HEK293T (cell line): ENCODE measurements at regions not wholly inside any gene's neighbourhood (a gene's known extent, or its start where the extent isn't known, plus 50 kb on each side); places are given as distances from the start of the nearest gene placed in this dataset.

ENCODE experiments used
- CTCF ChIA-PET: fragments of 350-600 bp; formaldehyde crosslinking; extraction: SDS; loops from one replicate; lab custom pipeline; 2021; ENCODE audit warnings: antibody characterized with exemption, inconsistent platforms; lab: Yijun Ruan, JAX
- POLR2A ChIA-PET: fragments of 350-600 bp; formaldehyde crosslinking; extraction: SDS; loops from one replicate; lab custom pipeline; 2020; ENCODE audit warnings: antibody characterized with exemption, inconsistent platforms; lab: Yijun Ruan, JAX
- DNase-seq: peaks from one replicate; pipeline ENCODE4 v3.0.0; 2012; ENCODE audit warnings: mixed read lengths; ENCODE audit errors: extremely low spot score
- ARNT ChIP-seq: fragments of 450-650 bp; IDR thresholded peaks from 2 replicates; pipeline ENCODE4 v1.6.1; 2017; ENCODE audit warnings: mild to moderate bottlenecking
- BHLHE40 ChIP-seq: fragments of 450-650 bp; IDR thresholded peaks from 2 replicates; pipeline ENCODE4 v1.6.1; 2016; ENCODE audit warnings: mild to moderate bottlenecking, moderate library complexity, borderline replicate concordance
- CTBP1 ChIP-seq: fragments of 450-650 bp; IDR thresholded peaks from 2 replicates; pipeline ENCODE4 v1.6.1; 2016; ENCODE audit warnings: borderline replicate concordance
- ELF4 ChIP-seq: fragments of 450-650 bp; IDR thresholded peaks from 2 replicates; pipeline ENCODE4 v1.6.1; 2017; ENCODE audit warnings: antibody characterized with exemption
- FOXA1 ChIP-seq: fragments of 450-650 bp; IDR thresholded peaks from 2 replicates; pipeline ENCODE4 v1.6.1; 2016; ENCODE audit warnings: mild to moderate bottlenecking
- FOXK2 ChIP-seq: fragments of 450-650 bp; IDR thresholded peaks from 2 replicates; pipeline ENCODE4 v1.6.1; 2016; ENCODE audit warnings: mild to moderate bottlenecking
- FOXM1 ChIP-seq: fragments of 450-650 bp; IDR thresholded peaks from 2 replicates; pipeline ENCODE4 v1.6.1; 2017; ENCODE audit warnings: mild to moderate bottlenecking, borderline replicate concordance
- HDGF ChIP-seq: fragments of 450-650 bp; IDR thresholded peaks from 2 replicates; pipeline ENCODE4 v1.6.1; 2017; ENCODE audit warnings: antibody characterized with exemption, borderline replicate concordance
- L3MBTL2 ChIP-seq: fragments of 450-650 bp; conservative IDR thresholded peaks from 2 replicates; pipeline ENCODE4 v1.6.1; 2016; ENCODE audit warnings: mild to moderate bottlenecking
- LEF1 ChIP-seq: fragments of 450-650 bp; IDR thresholded peaks from 2 replicates; pipeline ENCODE4 v1.6.1; 2017; ENCODE audit warnings: mild to moderate bottlenecking, borderline replicate concordance
- NFRKB ChIP-seq: fragments of 450-650 bp; IDR thresholded peaks from 2 replicates; pipeline ENCODE4 v1.6.1; 2016; ENCODE audit warnings: mild to moderate bottlenecking, moderate library complexity
- PKNOX1 ChIP-seq: fragments of 450-650 bp; IDR thresholded peaks from 2 replicates; pipeline ENCODE4 v1.6.1; 2016
- SP1 ChIP-seq: fragments of 450-650 bp; IDR thresholded peaks from 2 replicates; pipeline ENCODE4 v1.6.1; 2017
- SUZ12 ChIP-seq: fragments of 450-650 bp; IDR thresholded peaks from 2 replicates; pipeline ENCODE4 v1.6.1; 2016; ENCODE audit warnings: mild to moderate bottlenecking
- TARDBP ChIP-seq: fragments of 450-650 bp; IDR thresholded peaks from 2 replicates; pipeline ENCODE4 v1.6.1; 2016
- ZNF384 ChIP-seq: fragments of 450-650 bp; IDR thresholded peaks from 2 replicates; pipeline ENCODE4 v1.6.1; 2016

GRCh38 chr2:57093020-57093419 is 909.2 kb downstream of the CCDC85A start:
- no peak for DNase-seq
- POLR2A ChIA-PET: no interaction called here
- TF ChIP-seq FOXM1 (no peak), SP1 (no peak), ELF4 (no peak), FOXK2 (no peak), CTBP1 (no peak), FOXA1 (no peak), LEF1 (no peak), ZNF384 (no peak)
- CTCF ChIA-PET: no interaction called here

GRCh38 chr2:57097855-57098254 is 914.1 kb downstream of the CCDC85A start:
- ChIA-PET CTCF (no interaction called here), POLR2A (no interaction called here)
- no peak for DNase-seq
- TF ChIP-seq SUZ12: no peak
- no peak for TF ChIP-seq LEF1
- TF ChIP-seq PKNOX1: no peak
- no peak for TF ChIP-seq NFRKB
- TF ChIP-seq FOXM1: no peak
- TF ChIP-seq CTBP1: no peak
- TF ChIP-seq ZNF384: no peak
- no peak for TF ChIP-seq FOXK2
- TF ChIP-seq ELF4: no peak
- TF ChIP-seq FOXA1: no peak
- TF ChIP-seq SP1: no peak
- no peak for TF ChIP-seq HDGF

DNA sequence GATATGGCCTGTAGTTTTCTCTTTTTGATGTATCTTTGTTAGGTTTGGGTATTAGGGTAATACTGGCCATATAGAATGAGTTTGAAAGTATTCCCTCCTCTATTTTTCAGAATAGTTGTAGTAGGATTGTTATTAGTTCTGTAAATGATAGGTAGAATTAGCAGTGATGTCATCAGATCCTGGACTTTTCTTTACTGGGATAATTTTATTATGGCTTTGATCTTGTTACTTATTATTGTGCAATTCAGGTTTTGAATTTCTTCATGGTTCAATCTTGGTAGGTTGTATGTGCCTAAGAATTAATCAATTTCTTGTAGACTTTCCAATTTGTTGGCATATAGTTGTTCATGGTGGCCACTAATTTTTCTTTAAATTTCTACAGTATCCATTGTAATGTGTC is 916.6 kb downstream of the CCDC85A start:
- no peak for TF ChIP-seq HDGF
- TF ChIP-seq CTBP1: no peak
- TF ChIP-seq LEF1: no peak
- TF ChIP-seq SUZ12: no peak
- TF ChIP-seq ELF4: no peak
- no peak for TF ChIP-seq NFRKB
- no peak for TF ChIP-seq ARNT
- no peak for TF ChIP-seq FOXK2
- TF ChIP-seq SP1: no peak
- TF ChIP-seq ZNF384: no peak
- TF ChIP-seq PKNOX1: no peak
- no peak for TF ChIP-seq L3MBTL2
- no peak for TF ChIP-seq FOXA1
- TF ChIP-seq TARDBP: no peak
- no peak for TF ChIP-seq FOXM1
- no peak for DNase-seq
- POLR2A ChIA-PET: no interaction called here
- CTCF ChIA-PET: no interaction called here

DNA sequence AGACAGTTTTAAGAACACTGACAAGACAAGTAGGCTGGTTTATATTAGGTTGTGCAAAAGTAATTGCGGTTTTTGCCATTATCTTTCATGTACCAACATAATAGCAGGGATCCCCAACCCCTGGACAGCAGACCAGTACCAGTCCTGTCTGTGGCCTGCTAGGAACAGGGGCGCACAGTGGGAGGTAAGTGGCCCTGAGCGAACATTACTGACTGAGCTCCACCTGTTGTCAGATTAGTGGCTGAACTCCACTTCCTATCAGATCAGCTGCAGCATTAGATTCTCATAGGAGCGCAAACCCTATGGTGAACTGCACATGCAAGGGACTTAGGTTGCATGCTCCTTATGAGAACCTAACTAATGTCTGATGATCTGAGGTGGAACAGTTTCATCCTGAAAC is 921.9 kb downstream of the CCDC85A start:
- ChIA-PET CTCF (no interaction called here), POLR2A (no interaction called here)
- TF ChIP-seq ARNT (no peak), NFRKB (no peak), SUZ12 (no peak), LEF1 (no peak), ZNF384 (no peak), FOXM1 (no peak), BHLHE40 (no peak), CTBP1 (no peak), SP1 (no peak), HDGF (no peak), PKNOX1 (no peak), ELF4 (no peak), FOXA1 (no peak), TARDBP (no peak), L3MBTL2 (no peak), FOXK2 (no peak)
- no peak for DNase-seq

DNA sequence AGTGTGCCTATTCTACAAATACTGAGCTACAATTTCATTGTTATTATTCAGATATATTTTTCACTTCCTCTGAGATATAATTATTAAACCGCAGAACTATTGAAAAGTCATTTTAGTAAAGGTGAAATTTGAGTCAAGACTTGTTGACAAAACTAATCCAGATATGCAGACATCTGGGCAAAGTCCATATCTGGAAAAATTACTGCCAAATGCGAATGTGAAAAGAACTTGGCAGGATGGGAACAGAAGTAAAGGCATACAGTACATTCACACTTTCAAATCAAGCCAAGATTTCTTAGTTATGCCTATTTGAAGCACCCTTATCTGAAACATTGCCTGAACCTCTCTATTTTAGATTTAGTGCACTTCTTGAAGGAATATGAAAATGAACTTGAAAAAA is 923.6 kb downstream of the CCDC85A start:
- TF ChIP-seq HDGF (no peak), FOXK2 (no peak), NFRKB (no peak), L3MBTL2 (no peak), LEF1 (no peak), SP1 (no peak), ZNF384 (no peak), CTBP1 (no peak), SUZ12 (no peak), BHLHE40 (no peak), ARNT (no peak), PKNOX1 (no peak), FOXM1 (no peak), TARDBP (no peak), ELF4 (no peak), FOXA1 (no peak)
- no peak for DNase-seq
- POLR2A ChIA-PET: no interaction called here
- CTCF ChIA-PET: no interaction called here

DNA sequence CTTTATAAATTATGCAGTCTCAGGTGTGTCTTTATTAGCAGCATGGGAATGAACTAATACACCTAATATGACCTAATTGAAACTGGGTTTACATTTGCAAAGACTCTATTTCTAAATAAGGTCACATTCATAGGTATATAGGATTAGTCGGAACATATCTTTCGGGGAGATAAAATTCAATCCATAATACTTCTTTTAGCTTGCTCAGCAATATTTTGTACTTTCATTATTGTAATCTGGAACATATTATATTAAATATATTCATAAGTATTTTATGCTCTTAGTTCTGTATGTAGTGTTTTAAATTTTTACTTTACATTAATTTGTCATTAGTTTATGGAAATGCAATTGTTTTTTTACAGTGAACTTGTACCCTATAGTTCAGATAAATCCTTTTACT is 927.7 kb downstream of the CCDC85A start:
- POLR2A ChIA-PET: no interaction called here
- CTCF ChIA-PET: no interaction called here
- no peak for DNase-seq
- TF ChIP-seq FOXM1: no peak
- no peak for TF ChIP-seq CTBP1
- TF ChIP-seq L3MBTL2: no peak
- TF ChIP-seq ELF4: no peak
- no peak for TF ChIP-seq ARNT
- TF ChIP-seq LEF1: no peak
- no peak for TF ChIP-seq ZNF384
- TF ChIP-seq BHLHE40: no peak
- no peak for TF ChIP-seq NFRKB
